GM12878 (cell line): ENCODE measurements at regions not wholly inside any gene's neighbourhood (a gene's known extent, or its start where the extent isn't known, plus 50 kb on each side); places are given as distances from the start of the nearest gene placed in this dataset.

Experiments used
- ATAC-seq: fragments of 200-7000 bp; cut with Tn5 transposase; 3 replicates; pipeline ENCODE4 v1.9.1; 2020; ENCODE audit warnings: mild to moderate bottlenecking, moderate library complexity
- BruUV-seq: library from RNA; stranded (reverse); fragments of 400-500 nt; replicated peaks from 2 replicates; lab custom pipeline; 2021; lab: Mats Ljungman, UMichigan
- CTCF ChIA-PET: fragments of 300-600 bp; sonication (Branson Sonifier 250); formaldehyde crosslinking; extraction: SDS; loops from one replicate; lab custom pipeline; 2021; ENCODE audit warnings: inconsistent platforms; lab: Yijun Ruan, JAX
- POLR2A ChIA-PET: fragments of 350-600 bp; formaldehyde crosslinking; extraction: SDS; loops from one replicate; lab custom pipeline; 2021; ENCODE audit warnings: inconsistent platforms; lab: Charles Lee
- RAD21 ChIA-PET: fragments of 300-600 bp; sonication (Branson Sonifier 250); formaldehyde crosslinking; loops from one replicate; lab custom pipeline; 2023; ENCODE audit warnings: antibody characterized with exemption; ENCODE audit not compliant: unreplicated experiment; lab: Charles Lee
- SMC1A ChIA-PET: fragments of 300-600 bp; sonication (Branson Sonifier 250); formaldehyde crosslinking; loops from one replicate; lab custom pipeline; 2023; ENCODE audit not compliant: unreplicated experiment, uncharacterized antibody; lab: Charles Lee
- DNase-seq: peaks from one replicate; pipeline ENCODE4 v3.0.0-alpha.2; 2011; ENCODE audit warnings: low read depth, low spot score
- FAIRE-seq: peaks from 3 replicates; lab custom pipeline; 2011; peaks lifted over from hg19 to GRCh38; lab: Jason Lieb, UNC
- H2AFZ ChIP-seq: 2 replicates; pipeline ENCODE4 v1.6.0; 2011; ENCODE audit warnings: low read depth, low read length, control low read depth; ENCODE audit not compliant: control insufficient read depth
- H3K27ac ChIP-seq: 2 replicates; pipeline ENCODE4 v1.5.1; 2011; ENCODE audit warnings: control low read depth; ENCODE audit not compliant: control insufficient read depth, insufficient read depth
- H3K27me3 ChIP-seq, 2 experiments: replicated peaks in 1 of 2; 2 replicates each; pipeline versions ENCODE4 v1.6.0 to v1.6.1; 2011; ENCODE audit warnings: low read length in 1 of 2; ENCODE audit not compliant: control insufficient read depth in 2 of 2, insufficient read depth in 2 of 2
- H3K36me3 ChIP-seq, 2 experiments: 2 replicates each; pipeline ENCODE4 v1.5.1; 2011; ENCODE audit warnings: low read length in 1 of 2; ENCODE audit not compliant: control insufficient read depth in 2 of 2, insufficient read depth in 2 of 2
- H3K4me1 ChIP-seq: 2 replicates; pipeline ENCODE4 v1.6.1; 2011; ENCODE audit warnings: mild to moderate bottlenecking, low read length, moderate library complexity, mixed read lengths; ENCODE audit not compliant: control insufficient read depth, insufficient read depth
- H3K4me2 ChIP-seq: 2 replicates; pipeline ENCODE4 v1.6.0; 2011; ENCODE audit warnings: control low read depth; ENCODE audit not compliant: control insufficient read depth, insufficient read depth
- H3K4me3 ChIP-seq: fragments of 200-600 bp; sonication (generic); 2 replicates; pipeline ENCODE4 v1.5.1; 2016
- H3K79me2 ChIP-seq: 2 replicates; pipeline ENCODE4 v1.6.0; 2011; ENCODE audit warnings: low read length; ENCODE audit not compliant: control insufficient read depth, insufficient read depth
- H3K9ac ChIP-seq: 2 replicates; pipeline ENCODE4 v1.8.0; 2011; ENCODE audit warnings: low read length, control low read depth, mixed read lengths; ENCODE audit not compliant: control insufficient read depth, insufficient read depth
- H3K9me3 ChIP-seq: replicated peaks from 3 replicates; pipeline ENCODE4 v1.5.1; 2011; ENCODE audit warnings: mild to moderate bottlenecking, low read length; ENCODE audit not compliant: control insufficient read depth, insufficient read depth
- H4K20me1 ChIP-seq: 2 replicates; pipeline ENCODE4 v1.6.0; 2011; ENCODE audit not compliant: control insufficient read depth, insufficient read depth
- ASH2L ChIP-seq: fragments of 300-600, 200-600 bp; sonication (generic); IDR thresholded peaks from 2 replicates; pipeline ENCODE4 v1.6.1; 2017; ENCODE audit warnings: low read depth, mild to moderate bottlenecking, borderline replicate concordance
- CHD1 ChIP-seq: IDR thresholded peaks from 2 replicates; pipeline ENCODE4 v1.6.1; 2012; ENCODE audit warnings: low read depth, low read length, improper control_type of control experiment
- E2F8 ChIP-seq: fragments of 450-650 bp; IDR thresholded peaks from 2 replicates; pipeline ENCODE4 v1.6.1; 2018; ENCODE audit warnings: mild to moderate bottlenecking, low read depth, moderate library complexity; ENCODE audit not compliant: partially characterized antibody
- FOXM1 ChIP-seq: IDR thresholded peaks from 2 replicates; pipeline ENCODE4 v1.6.1; 2012; ENCODE audit warnings: low read depth, mild to moderate bottlenecking, inconsistent platforms, low read length, moderate library complexity
- GABPA ChIP-seq: IDR thresholded peaks from 2 replicates; pipeline ENCODE4 v1.6.1; 2014; ENCODE audit warnings: antibody characterized with exemption, low read depth, mild to moderate bottlenecking, inconsistent platforms
- KLF5 ChIP-seq: fragments of 450-650 bp; IDR thresholded peaks from 2 replicates; pipeline ENCODE4 v1.6.1; 2014; ENCODE audit warnings: mild to moderate bottlenecking; ENCODE audit not compliant: partially characterized antibody
- LARP7 ChIP-seq: fragments of 450-650 bp; IDR thresholded peaks from 2 replicates; pipeline ENCODE4 v1.6.1; 2017; ENCODE audit warnings: mild to moderate bottlenecking
- MXI1 ChIP-seq: fragments of 150-350 bp; IDR thresholded peaks from 2 replicates; pipeline ENCODE4 v1.6.1; 2011; ENCODE audit warnings: low read depth, mild to moderate bottlenecking, inconsistent platforms, low read length, improper control_type of control experiment
- PAX8 ChIP-seq: fragments of 450-650 bp; IDR thresholded peaks from 2 replicates; pipeline ENCODE4 v1.6.1; 2017; ENCODE audit warnings: mild to moderate bottlenecking, moderate library complexity
- RUNX3 ChIP-seq: IDR thresholded peaks from 2 replicates; pipeline ENCODE4 v1.6.1; 2012; ENCODE audit warnings: low read length, inconsistent platforms
- STAT1 ChIP-seq: fragments of 450-650 bp; conservative IDR thresholded peaks from 2 replicates; pipeline ENCODE4 v1.6.1; 2014; ENCODE audit warnings: antibody characterized with exemption, mild to moderate bottlenecking
- TARDBP ChIP-seq: IDR thresholded peaks from 2 replicates; pipeline ENCODE4 v1.6.1; 2016; ENCODE audit warnings: borderline replicate concordance
- ZBTB40 ChIP-seq: fragments of 450-650 bp; IDR thresholded peaks from 2 replicates; pipeline ENCODE4 v1.6.1; 2016; ENCODE audit warnings: mild to moderate bottlenecking, moderate library complexity, borderline replicate concordance
- WGBS: methylation state at CpG from one replicate; pipeline ENCODE4 v1.1.6; 2016; ENCODE audit warnings: low lambda C conversion rate; ENCODE audit not compliant: insufficient replicate concordance, insufficient coverage; ENCODE audit errors: missing lambda C conversion rate; 5-methylcytosine and 5-hydroxymethylcytosine counted together
- in situ Hi-C: fragments of 300-500 bp; cut with MboI; formaldehyde crosslinking; loops from 9 replicates; pipeline ENCODE4 v1.14.3; 2018; ENCODE audit warnings: mixed read lengths
- intact Hi-C: fragments of 100-400 bp; cut with micrococcal nuclease; formaldehyde crosslinking; loops from one replicate; pipeline ENCODE4 v1.14.2; 2022; ENCODE audit not compliant: unreplicated experiment

- TF ChIP-seq STAT1, result no peak
- no peak for TF ChIP-seq FOXM1
- no peak for TF ChIP-seq GABPA
- TF ChIP-seq TARDBP, result no peak
- no peak for TF ChIP-seq ZBTB40
- no peak for TF ChIP-seq KLF5
Observed at GRCh38 chr5:120985526-120985925, 521.4 kb downstream of the PRR16 start (continued).

- Histone ChIP-seq H3K27me3 (no peaks in the 10 kb centered on the region), H3K27ac (no peak overlapping the region), H3K4me2 (no peak overlapping the region), H3K9me3 (no peaks in the 10 kb centered on the region), H3K4me3 (no peak overlapping the region), H3K36me3 (no peaks in the 10 kb centered on the region), H3K9ac (no peak overlapping the region), H4K20me1 (no peaks in the 10 kb centered on the region), H3K4me1 (no peaks in the 10 kb centered on the region), H2AFZ (no peak overlapping the region), H3K79me2 (no peaks in the 10 kb centered on the region)
- in situ Hi-C loops (no loop called here), intact Hi-C loops (no loop called here)
- RAD21 ChIA-PET, result no interaction called here
- CTCF ChIA-PET, result interaction anchor here (1.0 kb wide), 1 partner anchor 11 kb away, joined by 3 read pairs; no protein-coding TSS in a partner anchor
- BruUV-seq, result no TSS peak
- POLR2A ChIA-PET, result no interaction called here
- WGBS, result 0% methylated on average over 1 of the region's 1 CpG
- DNase-seq (no peak), FAIRE-seq (no peak), ATAC-seq (no peak)
- no peak for TF ChIP-seq RUNX3
- TF ChIP-seq CHD1, result no peak
- TF ChIP-seq GABPA, result no peak
- TF ChIP-seq PAX8, result no peak
- TF ChIP-seq LARP7, result no peak
- no peak for TF ChIP-seq E2F8
- TF ChIP-seq ASH2L, result no peak
- no peak for TF ChIP-seq MXI1
- SMC1A ChIA-PET, result no interaction called here
Observed at GRCh38 chr5:120988491-120988890, 524.4 kb downstream of the PRR16 start.
